ENCODE measurements at regions not wholly inside any gene's neighbourhood (a gene's known extent, or its start where the extent isn't known, plus 50 kb on each side); places are given as distances from the start of the nearest gene placed in this dataset.

GRCh38 chr7:26005683-26006410 is 146.2 kb upstream of the NFE2L3 start:
- H3K4me1 Mint-ChIP-seq (ENCODE audit: low read depth, unreplicated experiment): no peaks in the 10 kb centered on the region
- H3K36me3 Mint-ChIP-seq (ENCODE audit: unreplicated experiment): peaks cover 4% of the 10 kb centered on the region
- H3K27ac Mint-ChIP-seq (ENCODE audit: unreplicated experiment): no peak overlapping the region
- H3K27me3 Mint-ChIP-seq (ENCODE audit: unreplicated experiment): peaks cover 3% of the 10 kb centered on the region
- H3K9me3 Mint-ChIP-seq (ENCODE audit: unreplicated experiment): peaks cover 4% of the 10 kb centered on the region
- no peak overlapping the region for H3K4me3 Mint-ChIP-seq (ENCODE audit: unreplicated experiment)
- TF ChIP-seq CTCF (IDR thresholded peaks at IDR 0.05; ENCODE audit: partially characterized antibody, unreplicated experiment): no peak
- DNase-seq: no peak

GRCh38 chr7:26006426-26006825 is 145.6 kb upstream of the NFE2L3 start:
- Mint-ChIP-seq H3K4me3 (ENCODE audit: unreplicated experiment) (no peak overlapping the region), H3K9me3 (ENCODE audit: unreplicated experiment) (peaks cover 4% of the 10 kb centered on the region), H3K36me3 (ENCODE audit: unreplicated experiment) (peaks cover 4% of the 10 kb centered on the region), H3K4me1 (ENCODE audit: low read depth, unreplicated experiment) (no peaks in the 10 kb centered on the region), H3K27ac (ENCODE audit: unreplicated experiment) (no peak overlapping the region), H3K27me3 (ENCODE audit: unreplicated experiment) (peaks cover 3% of the 10 kb centered on the region)
- TF ChIP-seq CTCF (IDR thresholded peaks at IDR 0.05; ENCODE audit: partially characterized antibody, unreplicated experiment): no peak
- no peak for DNase-seq

GRCh38 chr7:26007510-26007909 is 144.5 kb upstream of the NFE2L3 start:
- Mint-ChIP-seq H3K4me3 (ENCODE audit: unreplicated experiment) (no peak overlapping the region), H3K27ac (ENCODE audit: unreplicated experiment) (no peak overlapping the region), H3K27me3 (ENCODE audit: unreplicated experiment) (peaks cover 3% of the 10 kb centered on the region), H3K4me1 (ENCODE audit: low read depth, unreplicated experiment) (no peaks in the 10 kb centered on the region), H3K9me3 (ENCODE audit: unreplicated experiment) (no peaks in the 10 kb centered on the region), H3K36me3 (ENCODE audit: unreplicated experiment) (peaks cover 4% of the 10 kb centered on the region)
- DNase-seq: no peak
- TF ChIP-seq CTCF (IDR thresholded peaks at IDR 0.05; ENCODE audit: partially characterized antibody, unreplicated experiment): no peak

- Mint-ChIP-seq H3K27ac (ENCODE audit: unreplicated experiment) (no peak overlapping the region), H3K36me3 (ENCODE audit: unreplicated experiment) (peaks cover 4% of the 10 kb centered on the region), H3K27me3 (ENCODE audit: unreplicated experiment) (peaks cover 3% of the 10 kb centered on the region), H3K9me3 (ENCODE audit: unreplicated experiment) (no peaks in the 10 kb centered on the region), H3K4me1 (ENCODE audit: low read depth, unreplicated experiment) (no peaks in the 10 kb centered on the region), H3K4me3 (ENCODE audit: unreplicated experiment) (no peak overlapping the region)
- TF ChIP-seq CTCF (IDR thresholded peaks at IDR 0.05; ENCODE audit: partially characterized antibody, unreplicated experiment): no peak
- DNase-seq: no peak
Measured at GRCh38 chr7:26008428-26008827, 143.6 kb upstream of the NFE2L3 start.

- Mint-ChIP-seq H3K9me3 (ENCODE audit: unreplicated experiment) (no peaks in the 10 kb centered on the region), H3K27me3 (ENCODE audit: unreplicated experiment) (no peaks in the 10 kb centered on the region)
- DNase-seq: no peak
Measured at GRCh38 chr7:26011039-26011696, 140.8 kb upstream of the NFE2L3 start.

More at GRCh38 chr7:26011039-26011696, 140.8 kb upstream of the NFE2L3 start:
- no peaks in the 10 kb centered on the region for H3K4me1 Mint-ChIP-seq (ENCODE audit: low read depth, unreplicated experiment)
- H3K27ac Mint-ChIP-seq (ENCODE audit: unreplicated experiment): no peak overlapping the region
- peaks cover 10% of the 10 kb centered on the region for H3K36me3 Mint-ChIP-seq (ENCODE audit: unreplicated experiment)
- TF ChIP-seq CTCF (IDR thresholded peaks at IDR 0.05; ENCODE audit: partially characterized antibody, unreplicated experiment): no peak
- H3K4me3 Mint-ChIP-seq (ENCODE audit: unreplicated experiment): no peak overlapping the region

Data from glutamatergic neuron (in vitro differentiated cells).